Neutrophil (primary cell): ENCODE measurements at regions not wholly inside any gene's neighbourhood (a gene's known extent, or its start where the extent isn't known, plus 50 kb on each side); places are given as distances from the start of the nearest gene placed in this dataset.

Experiments used
- H3K27ac ChIP-seq: fragments of 200-600 bp; sonication (generic); 2 replicates; pipeline ENCODE4 v1.5.1; 2016; ENCODE audit warnings: mild to moderate bottlenecking, moderate library complexity
- H3K27me3 ChIP-seq: fragments of 200-600 bp; sonication (generic); 2 replicates; pipeline ENCODE4 v1.6.0; 2016; ENCODE audit warnings: mild to moderate bottlenecking
- H3K36me3 ChIP-seq: fragments of 200-600 bp; sonication (generic); 2 replicates; pipeline ENCODE4 v1.5.1; 2017
- H3K4me1 ChIP-seq, 2 experiments: fragments of 200-600 bp in 1 of 2; sonication (generic) in 1 of 2; 1 replicate in 1 of 2; 2 replicates in 1 of 2; pipeline versions ENCODE4 v1.5.1 to v1.6.1; 2013 to 2016; ENCODE audit warnings: low read depth in 1 of 2, low read length in 1 of 2, mild to moderate bottlenecking in 1 of 2, moderate library complexity in 1 of 2; ENCODE audit not compliant: control insufficient read depth in 1 of 2, insufficient read depth in 1 of 2
- H3K4me3 ChIP-seq, 2 experiments: fragments of 200-600 bp in 1 of 2; sonication (generic) in 1 of 2; 1 replicate in 1 of 2; 2 replicates in 1 of 2; pipeline ENCODE4 v1.5.1; 2013 to 2016; ENCODE audit warnings: low read depth in 1 of 2, low read length in 1 of 2, mild to moderate bottlenecking in 1 of 2, moderate library complexity in 1 of 2
- H3K9me3 ChIP-seq: fragments of 200-600 bp; sonication (generic); 2 replicates; pipeline ENCODE4 v1.5.1; 2016
- CTCF ChIP-seq: fragments of 200-600 bp; sonication (generic); IDR thresholded peaks from 2 replicates; pipeline ENCODE4 v1.5.1; 2016; ENCODE audit warnings: antibody characterized with exemption

- Histone ChIP-seq H3K4me1 (peaks cover 36 to 41% of the 10 kb centered on the region in 2 experiments), H3K36me3 (no peaks in the 10 kb centered on the region), H3K27me3 (peaks cover 11% of the 10 kb centered on the region), H3K9me3 (no peaks in the 10 kb centered on the region), H3K4me3 (no peak overlapping the region), H3K27ac (no peak overlapping the region)
- TF ChIP-seq CTCF: no peak
These were observed 86.9 kb downstream of the ZNF467 start for GRCh38 chr7:149686449-149686848.

GRCh38 chr7:149686011-149686410, 87.4 kb downstream of the ZNF467 start:
- no peaks in the 10 kb centered on the region for H3K36me3 ChIP-seq
- H3K4me3 ChIP-seq: no peak overlapping the region
- no peak for TF ChIP-seq CTCF
- no peaks in the 10 kb centered on the region for H3K9me3 ChIP-seq
- peaks cover 6% of the 10 kb centered on the region for H3K27me3 ChIP-seq
- peak overlapping the region; percentile 7 for H3K27ac ChIP-seq
- H3K4me1 ChIP-seq: peaks cover 33 to 39% of the 10 kb centered on the region in 2 experiments

GRCh38 chr7:149685455-149685854, 87.9 kb downstream of the ZNF467 start:
- no peak for TF ChIP-seq CTCF
- H3K27ac ChIP-seq: no peak overlapping the region
- no peaks in the 10 kb centered on the region for H3K9me3 ChIP-seq
- H3K4me1 ChIP-seq: peaks cover 27 to 34% of the 10 kb centered on the region in 2 experiments
- H3K4me3 ChIP-seq: no peak overlapping the region
- peaks cover under 1% of the 10 kb centered on the region for H3K27me3 ChIP-seq
- no peaks in the 10 kb centered on the region for H3K36me3 ChIP-seq

- Histone ChIP-seq H3K4me1 (peaks cover 15 to 18% of the 10 kb centered on the region in 2 experiments), H3K27ac (no peak overlapping the region), H3K36me3 (no peaks in the 10 kb centered on the region), H3K4me3 (no peak overlapping the region), H3K27me3 (no peaks in the 10 kb centered on the region), H3K9me3 (no peaks in the 10 kb centered on the region)
- no peak for TF ChIP-seq CTCF
These were observed 89.5 kb downstream of the ZNF467 start for GRCh38 chr7:149683898-149684297.

- TF ChIP-seq CTCF: no peak
These were observed 90.2 kb downstream of the ZNF467 start for GRCh38 chr7:149683181-149683580.

GRCh38 chr7:149682038-149682437, 91.3 kb downstream of the ZNF467 start:
- H3K27me3 ChIP-seq: no peaks in the 10 kb centered on the region
- no peak overlapping the region for H3K4me3 ChIP-seq
- H3K36me3 ChIP-seq: no peaks in the 10 kb centered on the region
- H3K27ac ChIP-seq: no peak overlapping the region
- no peak for TF ChIP-seq CTCF
- peaks cover 15 to 18% of the 10 kb centered on the region in 2 experiments for H3K4me1 ChIP-seq
- H3K9me3 ChIP-seq: no peaks in the 10 kb centered on the region

More at GRCh38 chr7:149683181-149683580, 90.2 kb downstream of the ZNF467 start:
- no peak overlapping the region for H3K4me3 ChIP-seq
- no peak overlapping the region for H3K27ac ChIP-seq
- peaks cover 15 to 18% of the 10 kb centered on the region in 2 experiments for H3K4me1 ChIP-seq
- no peaks in the 10 kb centered on the region for H3K27me3 ChIP-seq
- H3K9me3 ChIP-seq: no peaks in the 10 kb centered on the region
- no peaks in the 10 kb centered on the region for H3K36me3 ChIP-seq
